ELR (cell line): ENCODE measurements at regions not wholly inside any gene's neighbourhood (a gene's known extent, or its start where the extent isn't known, plus 50 kb on each side); places are given as distances from the start of the nearest gene placed in this dataset.

ENCODE experiments used
- DNase-seq: peaks from one replicate; pipeline ENCODE4 v3.0.0-alpha.2; 2015; ENCODE audit warnings: low read depth

DNA sequence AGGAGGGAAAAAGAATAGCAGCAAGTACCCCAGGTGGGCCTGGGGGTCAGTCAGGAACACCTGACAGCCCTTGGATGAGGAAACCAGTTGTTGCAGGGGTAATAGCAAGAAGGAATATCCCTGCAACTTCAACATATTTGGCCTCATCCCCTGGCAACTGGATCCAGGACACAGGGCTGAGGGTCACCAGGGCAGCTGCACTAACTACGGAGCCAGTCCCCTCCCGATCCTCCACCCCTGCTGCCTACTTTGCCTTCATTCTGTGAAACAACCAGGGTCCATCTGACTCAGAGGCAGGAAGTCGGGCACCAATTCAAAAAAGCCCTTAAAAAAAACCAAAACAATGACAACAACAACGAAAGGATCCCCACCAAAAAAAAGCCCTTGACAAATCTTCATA, 52.9 kb downstream of the FRMPD3 start:
- no peak for DNase-seq

DNA sequence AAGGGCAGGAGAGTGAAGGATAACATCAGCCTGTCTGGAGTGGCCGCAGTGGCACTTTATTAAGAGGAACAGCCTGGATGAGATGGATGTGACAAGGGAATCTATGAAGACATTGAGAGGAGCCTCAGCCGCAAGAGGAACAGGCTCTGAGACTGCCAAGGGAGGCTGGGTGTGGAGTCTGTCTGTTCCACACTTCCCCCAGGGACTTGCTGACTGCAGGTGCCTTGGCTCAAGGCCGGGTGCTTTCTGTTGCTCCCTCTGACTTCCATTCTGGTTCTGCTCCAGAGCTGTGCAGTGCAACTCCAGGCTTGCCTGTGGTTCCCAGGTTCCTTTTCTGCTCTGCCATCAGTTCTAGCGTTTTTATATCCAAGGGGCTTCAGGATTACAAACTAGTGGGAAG, 54.6 kb downstream of the FRMPD3 start:
- DNase-seq: no peak

DNA sequence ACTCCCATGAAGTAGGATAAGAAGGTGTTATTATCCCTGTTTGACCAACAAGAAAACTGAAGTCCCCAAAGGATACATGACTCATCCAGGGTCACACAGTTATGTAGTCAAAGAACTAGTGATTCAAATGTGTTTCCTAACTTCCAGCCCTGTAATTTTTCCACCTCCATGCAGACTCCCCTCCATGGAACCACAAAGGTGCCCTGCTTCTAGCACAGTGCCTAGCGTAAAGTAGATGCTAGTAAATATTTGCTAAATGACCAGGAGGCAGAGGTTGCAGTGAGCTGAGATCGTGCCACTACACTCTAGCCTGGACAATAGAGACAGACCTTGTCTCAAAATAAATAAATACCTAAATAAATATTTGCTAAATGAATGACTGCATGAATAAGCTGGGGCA, 55.8 kb downstream of the FRMPD3 start:
- no peak for DNase-seq

DNA sequence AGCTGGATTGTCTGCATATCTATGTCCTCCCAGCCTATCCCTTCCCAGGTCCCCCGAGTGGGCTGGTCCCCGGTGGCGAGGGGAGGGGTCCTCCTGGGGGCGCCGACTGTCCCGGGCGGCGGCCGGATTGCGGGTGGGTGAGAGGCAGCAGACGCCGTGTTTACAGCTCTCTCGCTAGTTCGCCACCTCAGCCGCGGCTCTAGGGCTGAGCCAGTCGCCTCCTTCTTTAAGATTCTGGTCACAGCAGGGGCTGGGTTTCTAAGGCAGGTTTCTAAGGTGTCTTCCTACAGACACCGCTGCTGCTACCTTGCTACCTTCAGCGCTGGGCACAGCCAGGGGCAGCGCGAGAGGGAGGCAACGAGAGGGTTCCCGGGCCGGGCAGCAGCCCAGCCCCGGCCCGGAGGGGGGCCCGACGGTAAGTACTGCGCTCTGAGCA, 57.2 kb downstream of the FRMPD3 start:
- no peak for DNase-seq

DNA sequence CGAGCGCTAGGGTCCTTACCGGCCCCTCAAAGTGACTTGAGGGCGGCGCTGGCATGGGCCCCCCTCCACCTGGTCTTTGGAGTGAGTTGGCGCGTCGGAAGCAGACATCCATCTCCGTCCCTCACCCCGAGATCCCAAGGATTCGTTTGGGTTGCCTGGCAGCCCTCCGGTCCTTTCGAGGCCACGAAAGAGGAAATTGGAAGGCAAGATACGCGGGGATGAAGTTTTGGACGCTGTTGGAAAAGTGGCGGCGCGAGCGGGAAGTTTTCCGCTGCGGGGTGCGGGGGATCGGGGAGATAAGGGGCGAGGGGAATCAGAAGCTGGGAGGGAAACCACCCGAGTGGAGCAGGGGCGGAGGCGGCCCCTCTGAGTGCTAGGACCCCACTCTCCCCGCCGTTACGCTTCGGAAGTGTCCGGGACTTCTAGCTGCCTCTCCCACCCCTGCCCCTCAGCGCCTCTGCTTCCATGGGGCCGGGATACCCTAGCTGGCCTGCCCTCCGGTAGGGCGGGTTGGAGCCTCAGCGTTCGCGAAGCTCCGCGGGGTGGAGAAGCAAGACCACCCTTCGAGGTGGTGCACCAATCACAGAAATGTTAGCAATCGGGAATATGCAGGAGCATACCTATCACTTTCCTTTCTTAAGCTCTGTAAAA, 57.8 kb downstream of the FRMPD3 start:
- DNase-seq: no peak

DNA sequence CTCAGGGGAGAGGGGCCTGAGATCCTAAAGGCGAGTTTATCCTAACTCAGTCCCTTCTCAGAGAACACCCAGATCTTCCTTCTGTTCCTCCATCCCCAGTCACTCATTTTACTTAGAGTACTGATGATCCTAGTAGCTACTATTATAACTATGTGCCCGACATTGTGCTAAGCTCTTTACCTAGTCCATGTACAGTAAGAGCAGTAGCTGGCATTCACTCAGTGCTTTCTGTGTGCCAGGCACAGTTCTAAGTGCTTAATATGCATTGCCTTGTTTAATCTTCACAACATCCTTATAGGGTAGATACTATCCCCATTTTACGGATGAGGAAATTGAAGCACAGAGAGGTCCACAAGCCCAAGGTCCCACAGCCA, 58.3 kb downstream of the FRMPD3 start:
- no peak for DNase-seq

DNA sequence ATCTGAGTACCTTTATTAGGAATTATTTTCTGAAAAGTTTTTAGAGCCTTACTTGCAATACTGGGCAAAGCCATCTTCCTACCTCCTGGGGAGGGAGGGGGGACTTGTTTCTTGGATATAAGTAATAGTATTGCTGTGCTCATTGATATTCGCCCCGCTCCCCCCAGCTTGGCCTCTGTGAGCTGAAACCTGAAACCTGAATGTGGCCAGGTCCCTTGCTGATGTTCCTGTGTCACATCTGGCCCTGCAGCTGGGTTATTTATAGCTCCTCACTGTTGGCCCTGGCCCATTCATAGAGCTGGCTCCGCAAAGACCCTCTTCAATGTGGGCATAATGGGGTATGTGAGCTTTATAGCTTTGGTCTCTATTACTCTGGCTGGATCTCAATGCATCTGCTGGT, 59.5 kb downstream of the FRMPD3 start:
- DNase-seq: no peak

DNA sequence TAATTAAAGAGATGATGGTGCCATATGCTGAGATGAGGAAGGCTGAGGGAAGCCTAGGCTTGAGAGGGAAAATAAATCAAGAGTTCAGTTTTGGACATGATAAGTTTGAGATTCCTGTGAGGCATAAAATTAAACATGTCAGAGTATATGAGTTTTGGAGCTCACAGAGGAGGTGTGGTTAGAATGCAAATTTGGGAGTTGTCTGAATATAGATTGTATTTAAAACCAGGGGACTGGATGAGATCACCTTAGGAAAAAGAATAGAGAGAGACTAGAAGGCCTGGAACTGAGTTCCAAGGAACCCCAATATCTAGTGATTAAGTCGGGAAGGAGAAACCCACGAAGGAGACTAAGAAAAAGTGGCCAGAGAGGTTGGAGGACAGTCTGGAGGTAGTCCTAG, 65.5 kb downstream of the FRMPD3 start:
- DNase-seq: no peak

DNA sequence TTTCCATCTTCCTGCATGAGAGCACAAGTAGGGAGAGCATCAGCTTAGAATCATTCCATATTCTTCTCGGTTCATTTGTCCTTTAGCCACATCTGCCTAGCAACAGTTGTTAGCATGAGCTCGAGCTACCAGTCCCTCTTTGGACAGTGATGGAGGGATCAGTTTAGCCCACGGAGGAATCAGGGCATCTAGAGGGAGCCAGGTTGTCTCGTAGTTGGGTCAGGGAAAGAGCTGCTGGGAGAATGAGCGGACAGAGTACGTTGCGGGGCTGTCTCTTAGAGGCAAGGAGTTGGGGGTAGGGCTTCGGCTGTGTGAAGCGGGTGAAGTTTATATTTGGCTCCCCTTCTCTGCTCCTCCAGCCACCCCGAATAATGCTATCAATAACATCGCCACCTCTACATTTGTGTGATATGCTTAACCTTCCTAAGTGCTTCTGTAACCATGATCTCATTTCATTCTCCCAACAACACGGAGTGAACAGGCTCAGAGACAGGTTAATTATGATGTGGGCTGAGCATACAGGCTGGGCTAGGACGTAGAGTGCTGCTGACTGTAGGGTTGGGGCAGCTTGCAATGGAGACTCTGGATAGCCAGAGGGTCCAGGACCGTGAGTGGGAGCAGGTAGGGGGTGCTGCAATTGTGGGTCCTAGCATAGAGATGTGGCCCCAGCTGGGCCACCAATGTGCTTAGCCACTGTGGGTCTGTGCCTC, 72.6 kb downstream of the FRMPD3 start:
- DNase-seq: no peak

DNA sequence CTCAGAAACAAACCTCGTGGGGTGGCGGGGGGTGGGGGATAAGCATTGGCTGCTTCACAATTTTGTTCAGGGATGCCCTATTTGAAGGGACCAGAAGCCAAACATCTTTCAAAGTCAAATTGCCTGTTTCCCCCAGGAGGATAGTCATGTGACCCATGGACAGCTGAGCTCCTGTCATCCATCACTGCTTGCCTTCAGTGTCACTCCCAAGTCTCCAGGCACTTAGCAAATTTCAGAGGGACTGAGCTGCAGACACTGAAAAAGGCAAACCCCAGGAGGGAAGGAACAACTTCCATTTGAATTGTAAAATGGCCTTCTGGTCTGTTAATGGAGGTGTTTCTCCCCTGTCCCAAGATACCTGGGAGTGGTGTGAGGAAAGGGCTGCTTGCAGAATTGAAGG, 73.4 kb downstream of the FRMPD3 start:
- DNase-seq: no peak

DNA sequence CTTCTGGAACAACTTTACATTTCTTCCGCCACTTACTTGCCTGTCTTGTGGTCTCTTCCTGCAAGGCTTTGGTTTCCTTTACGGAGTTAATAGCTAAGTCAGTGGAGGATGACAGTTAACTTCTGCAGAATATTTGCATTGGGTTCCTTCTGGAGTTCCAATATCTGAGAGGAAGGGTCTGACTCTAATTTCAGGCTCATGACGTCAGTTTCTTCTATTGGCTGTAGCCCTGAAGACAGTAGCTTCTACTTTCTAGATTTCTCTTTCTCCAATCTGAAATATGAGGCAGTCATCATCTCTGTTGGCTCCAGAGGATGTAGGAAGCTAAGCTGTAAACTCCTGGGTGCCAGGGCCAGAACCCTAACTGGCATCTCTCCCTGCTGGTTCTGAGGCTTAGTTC, 76.7 kb downstream of the FRMPD3 start:
- no peak for DNase-seq

DNA sequence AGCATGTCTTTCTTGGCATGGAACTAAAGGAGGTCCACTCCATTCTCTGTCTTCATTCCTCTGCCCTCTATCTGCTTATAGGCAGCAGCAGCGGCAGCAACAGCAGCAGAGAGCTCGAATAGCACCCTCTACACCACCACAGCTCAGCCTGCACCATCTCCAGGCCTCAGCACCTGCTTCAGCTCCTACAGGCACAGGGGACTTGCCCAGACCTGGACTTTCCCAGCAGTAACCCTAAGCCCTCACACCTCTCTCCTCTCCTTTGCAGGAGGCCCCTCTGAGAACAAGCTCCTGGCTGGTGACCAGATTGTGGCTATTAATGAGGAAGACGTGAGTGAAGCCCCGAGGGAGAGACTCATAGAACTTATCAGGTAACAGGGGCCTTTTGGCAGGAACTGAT, 80.7 kb downstream of the FRMPD3 start:
- DNase-seq: no peak

DNA sequence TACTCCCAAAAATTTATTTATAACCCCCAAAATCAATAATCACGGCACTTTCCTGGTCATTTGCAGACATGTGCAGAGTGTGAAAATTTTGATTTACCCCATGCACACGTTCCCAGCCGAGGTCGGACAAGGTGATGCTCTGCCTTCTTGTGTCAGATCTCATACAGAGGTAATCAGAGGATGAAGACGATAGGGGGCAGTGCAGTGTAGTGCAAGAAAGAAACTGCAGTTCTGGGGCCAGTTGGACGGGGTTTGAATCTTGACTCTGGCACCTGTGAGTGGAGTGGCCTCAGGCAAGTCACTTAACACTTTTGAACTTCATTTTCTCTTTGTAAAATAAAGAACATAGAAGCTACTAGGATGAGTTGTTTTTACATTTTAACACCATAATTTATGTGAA, 88.4 kb downstream of the FRMPD3 start:
- DNase-seq: peak; percentile 57

DNA sequence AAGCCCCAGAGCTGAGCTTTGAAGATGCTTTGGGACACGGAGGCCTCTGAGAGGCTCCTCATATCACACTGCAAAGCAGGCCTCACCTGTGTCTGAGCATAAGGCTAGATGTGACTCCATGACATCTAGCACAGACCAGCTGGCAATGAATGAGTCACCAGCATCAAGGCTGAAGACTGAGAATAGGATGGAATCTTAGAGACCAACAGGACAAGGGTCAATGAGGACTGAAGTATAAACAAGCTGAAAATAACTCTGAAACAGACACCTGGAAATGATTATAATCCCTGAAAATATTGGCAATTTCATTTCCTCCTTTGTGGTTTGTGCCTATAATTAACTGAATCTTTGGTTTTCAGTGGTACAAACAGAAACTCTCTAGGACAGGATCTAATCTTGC, 87.1 kb upstream of the PRPS1 start:
- DNase-seq: no peak

DNA sequence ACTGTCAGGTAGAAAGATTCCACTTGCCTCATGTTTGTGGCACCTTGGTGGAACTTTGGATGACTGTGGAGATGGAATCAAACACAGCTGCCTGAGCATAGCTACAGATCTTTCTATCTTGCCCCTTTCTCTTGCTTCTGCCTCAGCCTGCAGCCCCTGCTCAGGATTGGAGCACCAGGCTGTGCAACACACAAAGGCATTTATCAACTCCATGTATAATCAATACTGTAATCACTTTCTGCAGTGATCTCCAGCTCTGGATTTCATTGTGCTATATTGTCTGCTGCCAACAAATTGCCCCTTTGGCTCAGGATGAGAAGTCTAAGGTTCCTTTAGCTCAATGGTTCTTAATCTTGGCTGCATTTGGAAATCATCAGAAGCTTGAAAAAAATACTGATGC, 86.3 kb upstream of the PRPS1 start:
- no peak for DNase-seq

DNA sequence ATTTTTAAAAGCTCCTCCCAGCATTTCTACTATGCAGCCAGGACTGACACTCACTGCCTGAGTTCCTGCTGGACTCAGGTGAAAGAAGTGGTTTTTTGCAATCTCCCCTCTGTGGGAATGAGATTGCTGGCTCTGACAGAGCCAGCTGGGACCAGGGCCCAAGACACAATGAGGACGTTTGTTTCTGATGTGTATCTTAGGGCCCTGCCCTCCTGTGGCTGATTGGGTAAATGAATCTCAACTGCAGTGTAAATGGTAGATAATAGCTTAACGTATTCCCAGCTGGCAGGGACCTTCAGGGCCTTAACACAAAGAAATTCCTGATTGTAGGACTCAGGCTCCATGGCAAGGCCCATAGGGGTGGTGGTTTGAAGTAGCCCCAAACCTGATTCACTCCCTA, 85.8 kb upstream of the PRPS1 start:
- peak; percentile 33 for DNase-seq

DNA sequence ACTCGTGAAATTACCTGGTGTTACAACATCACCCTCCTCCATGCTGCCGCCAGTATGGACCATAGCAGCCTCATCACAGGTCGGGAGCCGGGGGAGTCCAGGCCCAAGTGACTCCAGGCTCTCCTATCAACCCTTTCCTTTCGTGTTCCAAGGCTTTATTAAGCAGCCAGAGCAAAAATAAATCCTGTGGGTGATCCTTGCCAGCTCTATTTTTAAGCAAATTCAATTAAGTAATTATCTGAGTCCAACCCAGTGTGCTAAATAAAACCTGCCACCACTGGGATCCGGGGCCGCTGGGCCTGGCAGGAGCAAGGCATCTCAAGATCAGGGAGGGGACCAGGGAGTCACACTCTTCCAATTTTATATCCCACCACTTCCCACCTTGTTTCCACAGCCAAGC, 80.7 kb upstream of the PRPS1 start:
- no peak for DNase-seq

DNA sequence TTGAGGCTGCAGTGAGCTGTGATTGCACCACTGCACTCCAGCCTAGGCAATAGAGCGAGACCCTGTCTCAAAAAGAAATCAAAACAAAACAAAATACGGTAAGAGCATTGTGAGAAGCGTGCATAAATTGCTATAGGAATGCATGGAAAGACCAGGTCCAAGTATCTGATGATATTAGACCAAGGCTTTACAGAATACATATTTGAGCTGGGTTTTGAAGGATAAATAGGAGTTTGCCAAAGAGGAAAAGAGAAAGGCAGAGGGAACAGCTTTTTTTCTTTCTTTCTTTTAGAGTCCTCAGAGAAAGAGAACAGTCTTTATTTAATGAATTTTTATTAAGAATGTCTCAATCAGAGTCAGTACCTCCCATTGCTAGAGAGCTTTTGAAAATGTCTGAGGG, 79.5 kb upstream of the PRPS1 start:
- DNase-seq: no peak

DNA sequence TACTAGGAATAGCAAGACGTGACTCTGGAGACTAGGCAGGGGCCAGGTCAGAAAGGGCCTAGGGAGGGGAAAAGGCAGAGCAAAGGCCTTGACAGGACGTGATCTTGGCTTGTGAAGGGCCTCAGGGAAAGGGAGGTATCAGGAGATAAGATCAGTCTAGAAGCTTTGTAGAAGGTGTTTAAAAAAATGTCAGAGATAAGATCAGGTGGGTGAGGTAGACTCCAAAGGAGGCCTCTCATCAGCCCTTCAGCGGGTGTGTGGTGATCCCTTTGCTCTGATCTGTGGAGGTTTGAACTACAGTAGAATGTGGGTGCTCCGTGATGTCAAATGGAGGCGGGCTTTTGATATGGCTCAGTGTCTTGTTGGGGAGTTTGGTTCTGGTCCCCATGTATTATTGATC, 78.8 kb upstream of the PRPS1 start:
- no peak for DNase-seq

DNA sequence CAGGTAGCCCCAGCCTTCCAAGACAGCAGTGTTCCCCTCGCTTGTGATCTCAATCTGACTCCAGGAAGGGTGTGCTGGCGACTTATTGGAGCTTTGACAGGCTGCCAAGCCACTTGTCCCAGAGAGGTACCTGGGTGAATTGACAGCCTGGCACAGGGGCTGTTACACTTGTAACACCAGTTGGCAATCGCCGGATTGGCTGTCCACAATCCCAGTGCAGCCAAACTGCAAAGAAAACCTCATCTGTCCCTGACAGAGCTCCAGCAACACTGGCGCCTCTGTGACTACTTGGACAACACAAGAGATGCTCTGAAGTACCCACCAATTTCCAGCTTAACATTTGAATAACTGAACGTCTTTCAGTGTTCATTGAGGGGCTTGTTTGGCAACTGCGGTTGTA, 76.8 kb upstream of the PRPS1 start:
- DNase-seq: no peak

DNA sequence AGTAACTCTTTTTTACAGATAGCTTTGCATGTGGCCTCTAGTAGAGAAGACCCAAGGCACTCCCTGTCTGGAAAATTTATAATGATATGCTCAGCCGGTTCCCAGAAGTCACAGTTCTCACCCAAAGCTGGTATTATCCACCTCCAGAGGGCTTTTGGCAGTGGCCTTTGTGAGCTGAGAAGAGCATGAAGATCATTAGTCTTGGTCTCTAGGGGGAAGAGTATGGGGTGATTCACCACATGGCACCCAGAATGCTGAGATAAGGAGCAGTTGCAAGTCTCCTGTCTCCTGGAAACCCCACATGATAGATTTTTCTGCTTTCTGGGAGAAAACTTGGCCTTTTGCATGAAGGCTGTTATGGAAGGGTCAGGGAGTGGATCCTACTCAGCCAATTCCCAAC, 75.4 kb upstream of the PRPS1 start:
- no peak for DNase-seq

DNA sequence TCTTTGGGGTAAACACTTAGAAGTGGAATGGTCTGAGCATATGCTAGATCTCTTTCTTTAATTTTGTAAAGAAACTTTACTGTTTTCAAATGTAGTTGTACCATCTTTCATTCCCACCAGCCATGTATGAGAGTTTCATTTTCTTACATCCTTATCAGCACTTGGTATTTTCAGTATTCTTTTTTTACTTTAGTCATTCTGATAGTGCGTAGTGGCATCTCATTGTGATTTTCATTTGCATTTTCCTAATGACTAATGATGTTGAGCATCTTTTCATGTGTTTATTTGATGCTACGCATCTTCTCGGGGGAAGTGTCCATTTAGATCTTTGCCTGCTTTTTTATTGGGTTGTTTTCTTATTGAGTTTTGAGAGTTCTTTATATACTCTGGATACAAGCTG, 71.3 kb upstream of the PRPS1 start:
- no peak for DNase-seq

DNA sequence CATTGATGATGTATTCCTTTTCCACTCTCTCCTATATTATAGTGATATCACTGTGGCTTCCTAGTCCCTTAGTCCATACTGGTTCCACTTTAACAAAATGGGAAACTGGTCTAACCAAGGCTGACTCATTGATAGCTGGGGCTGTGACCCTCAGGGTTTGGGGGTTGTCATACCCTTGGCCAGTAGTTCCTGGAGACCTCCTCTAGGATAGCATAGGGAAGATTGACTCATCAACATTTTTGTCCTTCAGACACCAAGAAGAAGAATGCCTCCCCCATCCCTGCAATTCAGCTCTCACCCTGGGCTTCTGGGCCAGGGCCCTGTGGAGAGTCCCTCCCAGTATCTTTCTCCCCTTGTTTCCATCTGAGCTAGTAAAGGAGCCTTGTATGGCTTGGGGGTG, 68.8 kb upstream of the PRPS1 start:
- peak; percentile 42 for DNase-seq

DNA sequence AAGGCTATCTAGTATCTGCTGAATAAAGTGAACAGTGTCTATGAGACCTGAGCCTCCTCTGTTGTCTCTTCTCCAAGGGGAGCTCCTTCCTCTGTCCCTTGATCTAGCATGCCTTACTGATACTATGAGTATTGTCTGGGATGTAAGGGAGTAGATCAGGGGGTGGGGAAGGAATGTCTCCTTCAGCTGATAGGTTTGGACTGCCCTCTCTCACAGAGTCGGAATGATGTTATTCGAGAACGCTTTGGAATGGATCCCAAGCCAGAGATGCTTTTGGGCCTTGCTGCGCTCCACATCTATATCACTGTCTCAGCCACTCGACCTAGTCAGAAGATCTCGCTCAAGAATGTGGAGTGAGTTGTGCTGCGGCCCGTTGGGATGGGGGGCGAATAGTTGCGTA, 68.3 kb upstream of the PRPS1 start:
- DNase-seq: no peak
